A673 (cell line): ENCODE measurements at regions not wholly inside any gene's neighbourhood (a gene's known extent, or its start where the extent isn't known, plus 50 kb on each side); places are given as distances from the start of the nearest gene placed in this dataset.
"Not testable (repeated sequence)": the region's sequence is repeated elsewhere in the genome, so short reads cannot be mapped to it uniquely, and the experiment has no call there.

Experiments
- BruUV-seq: library from RNA; stranded (reverse); fragments of 400-500 nt; replicated peaks from 2 replicates; lab custom pipeline; 2021; lab: Mats Ljungman, UMichigan
- CTCF ChIA-PET: fragments of 300-600 bp; sonication (Branson Sonifier 250); formaldehyde crosslinking; loops from one replicate; lab custom pipeline; 2022; ENCODE audit warnings: antibody characterized with exemption; lab: Charles Lee
- POLR2A ChIA-PET: fragments of 300-600 bp; sonication (Branson Sonifier 250); formaldehyde crosslinking; loops from one replicate; lab custom pipeline; 2022; ENCODE audit warnings: antibody characterized with exemption; ENCODE audit not compliant: low non-redundant PET; lab: Charles Lee
- DNase-seq: peaks from one replicate; pipeline ENCODE4 v3.0.0-alpha.2; 2015; ENCODE audit warnings: low spot score
- H3K27ac ChIP-seq: fragments of 200-600 bp; sonication (generic); 2 replicates; pipeline ENCODE4 v1.5.1; 2016; ENCODE audit warnings: mixed run types, low read depth, mild to moderate bottlenecking, mixed read lengths, antibody characterized with exemption, low read length; ENCODE audit not compliant: poor library complexity, severe bottlenecking
- H3K27me3 ChIP-seq: fragments of 200-600 bp; sonication (generic); replicated peaks from 2 replicates; pipeline ENCODE4 v1.6.1; 2017; ENCODE audit warnings: mixed run types, low read depth, mild to moderate bottlenecking, mixed read lengths, antibody characterized with exemption, low read length; ENCODE audit not compliant: insufficient read depth, poor library complexity
- H3K36me3 ChIP-seq: fragments of 200-600 bp; sonication (generic); 2 replicates; pipeline ENCODE4 v1.6.1; 2016; ENCODE audit warnings: mixed run types, mild to moderate bottlenecking, mixed read lengths, antibody characterized with exemption, low read length; ENCODE audit not compliant: insufficient read depth, poor library complexity, severe bottlenecking
- H3K4me1 ChIP-seq: fragments of 200-600 bp; sonication (generic); 2 replicates; pipeline ENCODE4 v1.6.1; 2017; ENCODE audit warnings: mixed run types, mild to moderate bottlenecking, mixed read lengths, antibody characterized with exemption, low read length; ENCODE audit not compliant: insufficient read depth, poor library complexity, severe bottlenecking
- H3K4me3 ChIP-seq: fragments of 200-600 bp; sonication (generic); 2 replicates; pipeline ENCODE4 v1.5.1; 2016; ENCODE audit warnings: low read depth, mixed run types, mild to moderate bottlenecking, mixed read lengths, low read length; ENCODE audit not compliant: poor library complexity, severe bottlenecking
- H3K9me3 ChIP-seq: fragments of 200-600 bp; sonication (generic); 2 replicates; pipeline ENCODE4 v1.6.1; 2016; ENCODE audit warnings: mixed run types, low read depth, mild to moderate bottlenecking, mixed read lengths, antibody characterized with exemption, low read length; ENCODE audit not compliant: poor library complexity, severe bottlenecking
- CTCF ChIP-seq: fragments of 300-800, 200-600 bp; sonication (generic); conservative IDR thresholded peaks from 2 replicates; pipeline ENCODE4 v1.5.1; 2017; ENCODE audit warnings: low read depth, mild to moderate bottlenecking, antibody characterized with exemption, low read length, moderate library complexity, mixed read lengths
- EZH2 ChIP-seq: fragments of 200-600 bp; sonication (generic); IDR thresholded peaks from 2 replicates; pipeline ENCODE4 v1.6.1; 2017; ENCODE audit warnings: borderline replicate concordance, low read depth, mild to moderate bottlenecking, mixed read lengths, antibody characterized with exemption, low read length; ENCODE audit not compliant: poor library complexity, severe bottlenecking
- intact Hi-C: fragments of 100-400 bp; cut with micrococcal nuclease; formaldehyde crosslinking; loops from one replicate; pipeline ENCODE4 v1.10.0; 2022; ENCODE audit not compliant: unreplicated experiment

GRCh38 chrX:125577479-125577878 lies 257.8 kb downstream of the TEX13C start:
- TF ChIP-seq CTCF, result no peak
- TF ChIP-seq EZH2, result no peak
- ChIA-PET POLR2A (no interaction called here), CTCF (no interaction called here)
- no peaks in the 10 kb centered on the region for H3K9me3 ChIP-seq
- no peaks in the 10 kb centered on the region for H3K4me1 ChIP-seq
- intact Hi-C loops, result no loop called here
- no peak overlapping the region for H3K4me3 ChIP-seq
- BruUV-seq, result no TSS peak
- no peak for DNase-seq
- H3K27ac ChIP-seq, result no peak overlapping the region
- H3K36me3 ChIP-seq, result no peaks in the 10 kb centered on the region
- H3K27me3 ChIP-seq, result no peaks in the 10 kb centered on the region

- TF ChIP-seq CTCF, result no peak
- no peak for TF ChIP-seq EZH2
- no peak overlapping the region for H3K4me3 ChIP-seq
- no peaks in the 10 kb centered on the region for H3K36me3 ChIP-seq
- DNase-seq, result no peak
- POLR2A ChIA-PET, result no interaction called here
- no TSS peak for BruUV-seq
- intact Hi-C loops, result no loop called here
- CTCF ChIA-PET, result no interaction called here
- H3K4me1 ChIP-seq, result no peaks in the 10 kb centered on the region
- H3K27me3 ChIP-seq, result no peaks in the 10 kb centered on the region
- H3K27ac ChIP-seq, result no peak overlapping the region
- no peaks in the 10 kb centered on the region for H3K9me3 ChIP-seq
Measured at GRCh38 chrX:125604448-125604847, 284.8 kb downstream of the TEX13C start.

GRCh38 chrX:125605145-125605544 lies 285.5 kb downstream of the TEX13C start:
- CTCF ChIA-PET, result no interaction called here
- no TSS peak for BruUV-seq

GRCh38 chrX:125614591-125615343 lies 295.1 kb downstream of the TEX13C start:
- POLR2A ChIA-PET, CTCF ChIA-PET, H3K36me3 ChIP-seq, intact Hi-C loops, DNase-seq, H3K4me1 ChIP-seq, H3K27me3 ChIP-seq, H3K4me3 ChIP-seq, H3K27ac ChIP-seq, BruUV-seq, H3K9me3 ChIP-seq: not testable (repeated sequence)

More at GRCh38 chrX:125605145-125605544, 285.5 kb downstream of the TEX13C start:
- Histone ChIP-seq H3K4me3 (no peak overlapping the region), H3K4me1 (no peaks in the 10 kb centered on the region), H3K27me3 (no peaks in the 10 kb centered on the region), H3K9me3 (no peaks in the 10 kb centered on the region), H3K36me3 (no peaks in the 10 kb centered on the region), H3K27ac (no peak overlapping the region)
- DNase-seq, result no peak
- intact Hi-C loops, result no loop called here
- POLR2A ChIA-PET, result no interaction called here
- no peak for TF ChIP-seq EZH2
- TF ChIP-seq CTCF, result no peak
